SU-DHL-6 (cell line): ENCODE measurements at regions not wholly inside any gene's neighbourhood (a gene's known extent, or its start where the extent isn't known, plus 50 kb on each side); places are given as distances from the start of the nearest gene placed in this dataset.

ENCODE experiments used
- CTCF ChIP-seq: fragments of 200-600 bp; sonication (generic); IDR thresholded peaks from one replicate; pipeline ENCODE4 v1.5.1; 2017; ENCODE audit warnings: antibody characterized with exemption, mild to moderate bottlenecking, low read length, moderate library complexity; ENCODE audit not compliant: insufficient read depth, poor library complexity, severe bottlenecking
- EZH2phosphoT487 ChIP-seq: fragments of 200-600 bp; sonication (generic), shearing (Covaris generic); conservative IDR thresholded peaks from 2 replicates; pipeline ENCODE4 v1.6.1; 2018; ENCODE audit warnings: mild to moderate bottlenecking, antibody characterized with exemption, low read length, moderate library complexity, mixed read lengths

GRCh38 chr6:120157873-120158272 is 808.3 kb upstream of the MAN1A1 start:
- TF ChIP-seq CTCF: no peak
- TF ChIP-seq EZH2phosphoT487: no peak
